ENCODE measurements at regions not wholly inside any gene's neighbourhood (a gene's known extent, or its start where the extent isn't known, plus 50 kb on each side); places are given as distances from the start of the nearest gene placed in this dataset.

GRCh38 chr6:63514488-63515173 is 57.6 kb upstream of the LOC128125822 start:
- TF ChIP-seq CTCF (IDR thresholded peaks at IDR 0.05) (no peak), POLR2AphosphoS5 (IDR thresholded peaks at IDR 0.05) (no peak)

Measured in stomach (tissue), 4 donors.